Astrocyte (in vitro differentiated cells and primary cell): ENCODE measurements at regions not wholly inside any gene's neighbourhood (a gene's known extent, or its start where the extent isn't known, plus 50 kb on each side); places are given as distances from the start of the nearest gene placed in this dataset.

Source experiments
- DNase-seq: peaks from one replicate; pipeline ENCODE4 v3.0.0-alpha.2; 2010; ENCODE audit warnings: low read depth
- FAIRE-seq: peaks from 2 replicates; lab custom pipeline; 2011; peaks lifted over from hg19 to GRCh38; lab: Jason Lieb, UNC
- H2AFZ ChIP-seq: 2 replicates; pipeline ENCODE4 v1.6.0; 2012; ENCODE audit warnings: low read depth, low read length, inconsistent platforms
- H3K27ac ChIP-seq: 2 replicates; pipeline ENCODE4 v1.5.1; 2011; ENCODE audit warnings: low read depth, low read length, inconsistent platforms
- H3K27me3 ChIP-seq: 2 replicates; pipeline ENCODE4 v1.6.0; 2011; ENCODE audit warnings: low read length, inconsistent platforms; ENCODE audit not compliant: insufficient read depth
- H3K36me3 ChIP-seq: 2 replicates; pipeline ENCODE4 v1.5.1; 2011; ENCODE audit warnings: low read length, inconsistent platforms; ENCODE audit not compliant: insufficient read depth
- H3K4me1 ChIP-seq: 2 replicates; pipeline ENCODE4 v1.5.1; 2011; ENCODE audit warnings: low read length, inconsistent platforms; ENCODE audit not compliant: insufficient read depth
- H3K4me2 ChIP-seq: 2 replicates; pipeline ENCODE4 v1.6.0; 2012; ENCODE audit warnings: low read length, inconsistent platforms
- H3K4me3 ChIP-seq: 2 replicates; pipeline ENCODE4 v1.5.1; 2011; ENCODE audit warnings: low read depth, mild to moderate bottlenecking, low read length, inconsistent platforms; ENCODE audit not compliant: insufficient read depth
- H3K79me2 ChIP-seq: 2 replicates; pipeline ENCODE4 v1.6.0; 2012; ENCODE audit warnings: mild to moderate bottlenecking, low read length, inconsistent platforms; ENCODE audit not compliant: insufficient read depth
- H3K9ac ChIP-seq: 2 replicates; pipeline ENCODE4 v1.6.0; 2012; ENCODE audit warnings: mild to moderate bottlenecking, low read length, inconsistent platforms
- H3K9me3 ChIP-seq: 2 replicates; pipeline ENCODE4 v1.5.1; 2012; ENCODE audit warnings: low read depth, mild to moderate bottlenecking, low read length, inconsistent platforms; ENCODE audit not compliant: insufficient read depth
- H4K20me1 ChIP-seq: 2 replicates; pipeline ENCODE4 v1.6.0; 2012; ENCODE audit warnings: low read length, inconsistent platforms; ENCODE audit not compliant: insufficient read depth
- H3K27ac Mint-ChIP-seq: one replicate; pipeline ENCODE4 v1.8.0; 2021; ENCODE audit warnings: mild to moderate bottlenecking, mixed read lengths; ENCODE audit not compliant: unreplicated experiment
- H3K27me3 Mint-ChIP-seq: one replicate; pipeline ENCODE4 v1.8.0; 2021; ENCODE audit warnings: low read depth, mixed read lengths; ENCODE audit not compliant: unreplicated experiment
- H3K36me3 Mint-ChIP-seq: one replicate; pipeline ENCODE4 v1.8.0; 2021; ENCODE audit warnings: low read depth, mixed read lengths; ENCODE audit not compliant: unreplicated experiment
- H3K4me1 Mint-ChIP-seq: one replicate; pipeline ENCODE4 v1.8.0; 2021; ENCODE audit warnings: low read depth, mixed read lengths; ENCODE audit not compliant: unreplicated experiment
- H3K4me3 Mint-ChIP-seq: one replicate; pipeline ENCODE4 v1.8.0; 2021; ENCODE audit warnings: mild to moderate bottlenecking, moderate library complexity, mixed read lengths; ENCODE audit not compliant: unreplicated experiment
- H3K9me3 Mint-ChIP-seq: one replicate; pipeline ENCODE4 v1.8.0; 2021; ENCODE audit warnings: mild to moderate bottlenecking, mixed read lengths; ENCODE audit not compliant: unreplicated experiment
- CTCF ChIP-seq: IDR thresholded peaks from 2 replicates; pipeline ENCODE4 v1.5.1; 2011; ENCODE audit warnings: low read depth, mild to moderate bottlenecking, inconsistent platforms, low read length, moderate library complexity; ENCODE audit not compliant: insufficient read depth
- EZH2 ChIP-seq: IDR thresholded peaks from 2 replicates; pipeline ENCODE4 v1.6.1; 2012; ENCODE audit warnings: mild to moderate bottlenecking, low read length, inconsistent platforms; ENCODE audit not compliant: insufficient read depth

DNA sequence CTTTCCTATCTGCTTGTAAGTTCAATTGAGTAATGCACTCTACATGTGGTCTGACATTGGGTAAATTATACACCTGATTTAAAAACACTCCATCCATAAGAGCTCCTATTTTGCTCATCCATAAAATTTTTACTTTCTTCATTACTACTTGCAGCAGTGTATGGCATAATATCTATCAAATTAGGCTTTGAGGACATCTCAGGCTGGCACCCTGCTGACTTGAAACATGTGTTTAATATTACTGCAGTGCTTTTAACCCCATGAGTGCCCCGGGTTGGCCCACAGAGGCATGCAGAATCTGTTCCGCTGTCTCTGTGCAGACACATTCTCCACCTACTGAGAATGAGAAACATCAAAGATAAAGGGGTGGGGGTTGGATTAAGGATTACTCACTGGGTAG, 249.9 kb upstream of the DNAJC19 start:
- Histone ChIP-seq H3K4me2 (no peak overlapping the region), H3K79me2 (no peaks in the 10 kb centered on the region), H3K27me3 (no peaks in the 10 kb centered on the region), H4K20me1 (no peaks in the 10 kb centered on the region), H3K9ac (no peak overlapping the region), H3K4me3 (no peak overlapping the region), H3K36me3 (no peaks in the 10 kb centered on the region), H3K27ac (no peak overlapping the region), H3K4me1 (no peaks in the 10 kb centered on the region), H2AFZ (no peak overlapping the region), H3K9me3 (no peaks in the 10 kb centered on the region)
- no peaks in the 10 kb centered on the region for H3K4me1 Mint-ChIP-seq
- no peak for DNase-seq
- no peak overlapping the region for H3K4me3 Mint-ChIP-seq
- no peaks in the 10 kb centered on the region for H3K36me3 Mint-ChIP-seq
- no peak for TF ChIP-seq EZH2
- FAIRE-seq: no peak
- no peaks in the 10 kb centered on the region for H3K9me3 Mint-ChIP-seq
- no peak overlapping the region for H3K27ac Mint-ChIP-seq
- no peaks in the 10 kb centered on the region for H3K27me3 Mint-ChIP-seq

GRCh38 chr3:181230258-181230657, 240.7 kb upstream of the DNAJC19 start:
- no peak overlapping the region for H2AFZ ChIP-seq
- H3K27ac ChIP-seq: no peak overlapping the region
- FAIRE-seq: no peak

GRCh38 chr3:181213347-181213746, 223.8 kb upstream of the DNAJC19 start:
- Mint-ChIP-seq H3K36me3 (no peaks in the 10 kb centered on the region), H3K9me3 (no peaks in the 10 kb centered on the region), H3K4me1 (no peaks in the 10 kb centered on the region), H3K4me3 (no peak overlapping the region), H3K27ac (no peak overlapping the region), H3K27me3 (peaks cover 2% of the 10 kb centered on the region)
- no peak for FAIRE-seq
- Histone ChIP-seq H3K4me3 (no peak overlapping the region), H3K9ac (no peak overlapping the region), H3K4me1 (no peaks in the 10 kb centered on the region), H3K79me2 (no peaks in the 10 kb centered on the region), H3K27ac (no peak overlapping the region), H2AFZ (no peak overlapping the region), H4K20me1 (no peaks in the 10 kb centered on the region), H3K27me3 (no peaks in the 10 kb centered on the region), H3K4me2 (no peak overlapping the region), H3K36me3 (no peaks in the 10 kb centered on the region), H3K9me3 (no peaks in the 10 kb centered on the region)
- no peak for DNase-seq
- TF ChIP-seq CTCF: no peak
- no peak for TF ChIP-seq EZH2

More at GRCh38 chr3:181230258-181230657, 240.7 kb upstream of the DNAJC19 start:
- H3K9me3 ChIP-seq: no peaks in the 10 kb centered on the region
- H3K4me1 ChIP-seq: no peaks in the 10 kb centered on the region
- no peak overlapping the region for H3K27ac Mint-ChIP-seq
- no peaks in the 10 kb centered on the region for H4K20me1 ChIP-seq
- no peaks in the 10 kb centered on the region for H3K4me1 Mint-ChIP-seq
- no peaks in the 10 kb centered on the region for H3K79me2 ChIP-seq
- H3K9me3 Mint-ChIP-seq: no peaks in the 10 kb centered on the region
- H3K36me3 ChIP-seq: no peaks in the 10 kb centered on the region
- H3K4me2 ChIP-seq: no peak overlapping the region
- H3K27me3 Mint-ChIP-seq: no peaks in the 10 kb centered on the region
- no peaks in the 10 kb centered on the region for H3K36me3 Mint-ChIP-seq
- H3K27me3 ChIP-seq: no peaks in the 10 kb centered on the region
- DNase-seq: no peak
- H3K9ac ChIP-seq: no peak overlapping the region
- no peak overlapping the region for H3K4me3 ChIP-seq
- no peak overlapping the region for H3K4me3 Mint-ChIP-seq
- TF ChIP-seq EZH2 (no peak), CTCF (no peak)
